Sigmoid colon (tissue), 4 donors: ENCODE measurements at regions not wholly inside any gene's neighbourhood (a gene's known extent, or its start where the extent isn't known, plus 50 kb on each side); places are given as distances from the start of the nearest gene placed in this dataset.

Source experiments
- EP300 ChIP-seq, 4 donors: sonication (generic); formaldehyde crosslinking; IDR thresholded peaks; one replicate each; pipeline ENCODE4 v1.6.1; 2017; ENCODE audit warnings: antibody characterized with exemption in 4 of 4
- POLR2A ChIP-seq, 2 donors: fragments of 450-650 bp; IDR thresholded peaks; one replicate each; pipeline ENCODE4 v1.6.1; 2016; ENCODE audit warnings: antibody characterized with exemption in 2 of 2, mild to moderate bottlenecking in 2 of 2, moderate library complexity in 2 of 2
- POLR2AphosphoS5 ChIP-seq, 4 donors: sonication (generic); formaldehyde crosslinking; IDR thresholded peaks; one replicate each; pipeline ENCODE4 v1.6.1; 2017; ENCODE audit warnings: antibody characterized with exemption in 4 of 4
- TF ChIP-seq, protein P1 (sequence below), 4 experiments: fragments of 450-650 bp in 3 of 4; fragments of 200-600 bp in 1 of 4; IDR thresholded peaks; one replicate each; pipeline ENCODE4 v1.5.1; 2016 to 2019; ENCODE audit warnings: antibody characterized with exemption in 4 of 4, mild to moderate bottlenecking in 3 of 4, moderate library complexity in 2 of 4

DNA sequence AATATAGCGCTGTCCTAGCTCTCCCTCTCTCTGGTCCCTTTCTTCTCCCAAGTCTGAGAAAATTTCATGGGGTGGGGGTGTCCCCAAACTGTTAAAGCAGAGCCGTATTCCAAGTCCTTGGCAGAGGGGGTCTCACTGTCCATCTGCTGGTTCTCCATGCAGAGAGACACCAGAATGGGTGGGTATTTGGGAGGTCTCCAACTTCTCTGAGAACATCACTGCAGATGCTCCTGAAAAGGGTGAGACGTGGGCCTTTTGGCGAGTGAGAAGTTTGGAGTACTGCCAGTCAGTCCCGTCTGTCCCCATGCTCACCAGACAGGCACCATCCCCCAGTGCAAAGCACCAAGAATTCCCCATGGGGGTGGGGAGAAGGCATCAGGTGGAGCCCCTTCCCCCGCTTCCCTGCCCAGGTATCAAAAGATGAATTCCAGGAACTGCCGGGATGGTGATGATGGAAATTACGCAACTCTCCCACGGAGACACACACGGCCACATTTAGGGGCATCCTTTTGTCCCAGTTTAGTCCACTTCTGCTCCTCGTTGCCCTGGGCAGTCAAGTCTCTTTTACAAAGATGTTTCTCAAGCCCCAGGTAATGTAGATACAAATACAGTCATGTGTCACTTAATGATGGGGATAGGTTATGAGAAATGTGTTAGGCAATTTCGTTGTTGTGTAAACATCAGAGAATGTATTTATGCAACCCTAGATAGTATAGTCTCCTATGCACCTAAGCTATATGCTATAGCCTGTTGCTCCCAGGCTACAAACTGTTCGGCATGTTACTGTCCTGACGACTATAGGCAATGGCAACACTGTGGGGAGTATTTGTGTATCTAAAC, 73.4 kb upstream of the SRSF6 start:
- TF ChIP-seq, protein P1, sequence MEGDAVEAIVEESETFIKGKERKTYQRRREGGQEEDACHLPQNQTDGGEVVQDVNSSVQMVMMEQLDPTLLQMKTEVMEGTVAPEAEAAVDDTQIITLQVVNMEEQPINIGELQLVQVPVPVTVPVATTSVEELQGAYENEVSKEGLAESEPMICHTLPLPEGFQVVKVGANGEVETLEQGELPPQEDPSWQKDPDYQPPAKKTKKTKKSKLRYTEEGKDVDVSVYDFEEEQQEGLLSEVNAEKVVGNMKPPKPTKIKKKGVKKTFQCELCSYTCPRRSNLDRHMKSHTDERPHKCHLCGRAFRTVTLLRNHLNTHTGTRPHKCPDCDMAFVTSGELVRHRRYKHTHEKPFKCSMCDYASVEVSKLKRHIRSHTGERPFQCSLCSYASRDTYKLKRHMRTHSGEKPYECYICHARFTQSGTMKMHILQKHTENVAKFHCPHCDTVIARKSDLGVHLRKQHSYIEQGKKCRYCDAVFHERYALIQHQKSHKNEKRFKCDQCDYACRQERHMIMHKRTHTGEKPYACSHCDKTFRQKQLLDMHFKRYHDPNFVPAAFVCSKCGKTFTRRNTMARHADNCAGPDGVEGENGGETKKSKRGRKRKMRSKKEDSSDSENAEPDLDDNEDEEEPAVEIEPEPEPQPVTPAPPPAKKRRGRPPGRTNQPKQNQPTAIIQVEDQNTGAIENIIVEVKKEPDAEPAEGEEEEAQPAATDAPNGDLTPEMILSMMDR (IDR thresholded peaks at IDR 0.05), result no peak
- TF ChIP-seq POLR2AphosphoS5 (IDR thresholded peaks at IDR 0.05) (no peak), POLR2A (IDR thresholded peaks at IDR 0.05) (no peak), EP300 (IDR thresholded peaks at IDR 0.05) (no peak)
